ENCODE measurements at regions not wholly inside any gene's neighbourhood (a gene's known extent, or its start where the extent isn't known, plus 50 kb on each side); places are given as distances from the start of the nearest gene placed in this dataset.

DNA sequence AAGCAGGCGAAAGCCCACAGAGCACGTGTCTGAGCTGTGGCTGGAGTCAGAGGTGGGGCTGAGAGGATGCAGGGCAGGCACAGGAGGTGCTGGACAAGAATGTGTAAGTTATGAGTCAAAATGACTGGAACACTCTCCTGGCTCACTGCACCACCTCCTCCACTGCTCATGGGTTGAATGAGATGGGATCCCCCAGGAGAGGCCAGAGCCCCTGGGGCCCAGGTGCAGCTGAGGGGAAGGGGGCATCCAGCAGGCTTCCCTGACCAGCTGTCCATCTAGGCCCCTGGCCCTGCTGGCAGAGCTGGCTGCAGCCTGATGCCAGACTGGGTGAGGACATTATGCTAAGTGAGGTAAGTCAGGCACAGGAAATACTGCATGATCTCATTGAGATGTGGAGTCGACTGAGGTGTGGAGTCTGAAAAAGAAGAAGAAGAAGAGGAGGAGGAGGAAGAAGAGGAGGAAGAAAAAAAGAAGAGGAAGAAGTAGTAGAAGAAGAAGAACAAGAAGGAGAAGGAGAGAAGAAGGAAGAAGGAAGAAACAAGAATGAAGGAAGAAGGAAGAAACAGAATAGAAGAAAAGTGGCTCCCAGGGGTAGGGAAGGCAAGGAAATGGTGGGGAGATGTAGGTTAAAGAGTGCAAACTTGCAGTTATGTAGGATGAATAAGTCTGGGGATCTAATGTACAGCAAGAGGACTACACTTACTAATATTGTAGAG lies 747.4 kb downstream of the UQCRFS1 start:
- TF ChIP-seq CTCF (conservative IDR thresholded peaks at IDR 0.05) = no peak
- no peak for TF ChIP-seq EZH2 (IDR thresholded peaks at IDR 0.05; ENCODE audit: low read depth)

All from PC-9 (cell line).